ENCODE measurements at regions not wholly inside any gene's neighbourhood (a gene's known extent, or its start where the extent isn't known, plus 50 kb on each side); places are given as distances from the start of the nearest gene placed in this dataset.

DNA sequence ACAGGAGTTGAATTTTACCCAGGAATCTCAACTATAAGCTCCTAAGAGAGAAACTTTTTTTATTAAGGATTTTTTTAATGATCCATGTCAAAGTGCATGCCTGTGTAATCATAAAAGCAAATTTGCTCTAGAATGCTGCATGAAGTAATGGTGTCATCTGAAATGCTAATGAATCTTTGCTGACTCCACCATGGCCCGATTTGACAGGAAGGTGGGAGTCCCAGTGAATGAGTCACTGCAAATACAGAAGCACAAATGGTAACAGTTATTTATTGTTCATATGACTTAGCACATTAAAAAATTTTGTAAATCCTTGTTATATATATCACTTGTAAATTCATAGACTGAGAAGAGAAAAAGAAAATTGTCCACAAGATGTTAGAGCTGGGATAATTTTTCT, 341.3 kb downstream of the RASEF start:
- no peak for DNase-seq
- Mint-ChIP-seq H3K4me1 (ENCODE audit: low read depth) (no peaks in the 10 kb centered on the region), H3K4me3 (no peak overlapping the region), H3K27me3 (ENCODE audit: insufficient read depth) (no peaks in the 10 kb centered on the region; the same call in 1 of the 2 replicates), H3K36me3 (ENCODE audit: low read depth) (no peaks in the 10 kb centered on the region), H3K9me3 (peaks cover 24% of the 10 kb centered on the region), H3K27ac (no peak overlapping the region)
- no peak for TF ChIP-seq CTCF (IDR thresholded peaks at IDR 0.05)

- no peaks in the 10 kb centered on the region; the same call in 1 of the 2 replicates for H3K27me3 Mint-ChIP-seq (ENCODE audit: insufficient read depth)
- no peak overlapping the region for H3K27ac Mint-ChIP-seq
- no peak for DNase-seq
- H3K36me3 Mint-ChIP-seq (ENCODE audit: low read depth) = no peaks in the 10 kb centered on the region
- H3K4me3 Mint-ChIP-seq = no peak overlapping the region
- no peaks in the 10 kb centered on the region for H3K4me1 Mint-ChIP-seq (ENCODE audit: low read depth)
- peaks cover 19% of the 10 kb centered on the region for H3K9me3 Mint-ChIP-seq
- TF ChIP-seq CTCF (IDR thresholded peaks at IDR 0.05) = no peak
Observed at GRCh38 chr9:82722051-82722450, 340.9 kb downstream of the RASEF start.

GRCh38 chr9:82722561-82722960, 340.4 kb downstream of the RASEF start:
- no peak for DNase-seq
- no peak overlapping the region for H3K4me3 Mint-ChIP-seq
- H3K9me3 Mint-ChIP-seq = peaks cover 14% of the 10 kb centered on the region
- H3K36me3 Mint-ChIP-seq (ENCODE audit: low read depth) = no peaks in the 10 kb centered on the region
- TF ChIP-seq CTCF (IDR thresholded peaks at IDR 0.05) = no peak
- H3K27me3 Mint-ChIP-seq (ENCODE audit: insufficient read depth) = no peaks in the 10 kb centered on the region; the same call in 1 of the 2 replicates
- no peaks in the 10 kb centered on the region for H3K4me1 Mint-ChIP-seq (ENCODE audit: low read depth)
- H3K27ac Mint-ChIP-seq = no peak overlapping the region

GRCh38 chr9:82726424-82727276, 336.3 kb downstream of the RASEF start:
- Mint-ChIP-seq H3K27ac (no peak overlapping the region), H3K36me3 (ENCODE audit: low read depth) (no peaks in the 10 kb centered on the region), H3K4me1 (ENCODE audit: low read depth) (no peaks in the 10 kb centered on the region), H3K27me3 (ENCODE audit: insufficient read depth) (no peaks in the 10 kb centered on the region; the same call in 1 of the 2 replicates), H3K9me3 (peaks cover 21% of the 10 kb centered on the region), H3K4me3 (no peak overlapping the region)
- no peak for DNase-seq
- no peak for TF ChIP-seq CTCF (IDR thresholded peaks at IDR 0.05)

GRCh38 chr9:82729141-82729540, 333.8 kb downstream of the RASEF start:
- no peaks in the 10 kb centered on the region for H3K36me3 Mint-ChIP-seq (ENCODE audit: low read depth)
- H3K9me3 Mint-ChIP-seq = peaks cover 18% of the 10 kb centered on the region
- H3K27ac Mint-ChIP-seq = no peak overlapping the region
- no peak for DNase-seq
- no peak overlapping the region for H3K4me3 Mint-ChIP-seq
- no peak for TF ChIP-seq CTCF (IDR thresholded peaks at IDR 0.05)
- no peaks in the 10 kb centered on the region for H3K4me1 Mint-ChIP-seq (ENCODE audit: low read depth)
- H3K27me3 Mint-ChIP-seq (ENCODE audit: insufficient read depth) = no peaks in the 10 kb centered on the region; the same call in 1 of the 2 replicates
